ENCODE measurements at regions not wholly inside any gene's neighbourhood (a gene's known extent, or its start where the extent isn't known, plus 50 kb on each side); places are given as distances from the start of the nearest gene placed in this dataset.
A peak's percentile ranks its signal among the peaks of the same experiment; 100 is the strongest.

- no peak overlapping the region for H3K27ac Mint-ChIP-seq (ENCODE audit: low read depth)
- DNase-seq (ENCODE audit: low spot score in 2 of 2) (no peak), ATAC-seq (replicated peaks; ENCODE audit: extremely low read depth, poor library complexity, severe bottlenecking) (no peak)
- H3K4me1 Mint-ChIP-seq, result no peaks in the 10 kb centered on the region
- peaks cover 5% of the 10 kb centered on the region for H3K9me3 Mint-ChIP-seq
- no peaks in the 10 kb centered on the region for H3K36me3 Mint-ChIP-seq (ENCODE audit: insufficient read depth)
- H3K4me3 Mint-ChIP-seq, result no peak overlapping the region
- no peaks in the 10 kb centered on the region for H3K27me3 Mint-ChIP-seq
Observed at GRCh38 chr9:103458826-103459225, 463.7 kb downstream of the CYLC2 start.

GRCh38 chr9:103471241-103471640, 476.1 kb downstream of the CYLC2 start:
- H3K36me3 Mint-ChIP-seq (ENCODE audit: insufficient read depth), result no peaks in the 10 kb centered on the region
- ATAC-seq (replicated peaks; ENCODE audit: extremely low read depth, poor library complexity, severe bottlenecking), result no peak

GRCh38 chr9:103474156-103474555, 479.0 kb downstream of the CYLC2 start:
- Mint-ChIP-seq H3K27ac (ENCODE audit: low read depth) (no peak overlapping the region), H3K36me3 (ENCODE audit: insufficient read depth) (no peaks in the 10 kb centered on the region), H3K4me1 (no peaks in the 10 kb centered on the region), H3K4me3 (no peak overlapping the region), H3K27me3 (no peaks in the 10 kb centered on the region), H3K9me3 (peaks cover 41% of the 10 kb centered on the region)
- DNase-seq (ENCODE audit: low spot score in 2 of 2) (no peak), ATAC-seq (replicated peaks; ENCODE audit: extremely low read depth, poor library complexity, severe bottlenecking) (no peak)

More at GRCh38 chr9:103471241-103471640, 476.1 kb downstream of the CYLC2 start:
- DNase-seq (ENCODE audit: low spot score in 2 of 2), result no peak
- no peak overlapping the region for H3K27ac Mint-ChIP-seq (ENCODE audit: low read depth)
- peaks cover 30% of the 10 kb centered on the region for H3K9me3 Mint-ChIP-seq
- H3K27me3 Mint-ChIP-seq, result no peaks in the 10 kb centered on the region
- no peak overlapping the region for H3K4me3 Mint-ChIP-seq
- H3K4me1 Mint-ChIP-seq, result no peaks in the 10 kb centered on the region

- DNase-seq (ENCODE audit: low spot score in 2 of 2) (no peak), ATAC-seq (replicated peaks; ENCODE audit: extremely low read depth, poor library complexity, severe bottlenecking) (no peak)
- Mint-ChIP-seq H3K27ac (ENCODE audit: low read depth) (no peak overlapping the region), H3K4me3 (no peak overlapping the region), H3K9me3 (peaks cover 19% of the 10 kb centered on the region), H3K4me1 (no peaks in the 10 kb centered on the region), H3K27me3 (no peaks in the 10 kb centered on the region), H3K36me3 (ENCODE audit: insufficient read depth) (peaks cover 1% of the 10 kb centered on the region)
Observed at GRCh38 chr9:103483471-103484096, 488.5 kb downstream of the CYLC2 start.

- Mint-ChIP-seq H3K9me3 (peaks cover 18% of the 10 kb centered on the region), H3K4me1 (no peaks in the 10 kb centered on the region), H3K36me3 (ENCODE audit: insufficient read depth) (peaks cover 1% of the 10 kb centered on the region), H3K27ac (ENCODE audit: low read depth) (no peak overlapping the region), H3K27me3 (no peaks in the 10 kb centered on the region), H3K4me3 (no peak overlapping the region)
- DNase-seq (ENCODE audit: low spot score in 2 of 2) (no peak), ATAC-seq (replicated peaks; ENCODE audit: extremely low read depth, poor library complexity, severe bottlenecking) (no peak)
Observed at GRCh38 chr9:103485138-103485537, 490.0 kb downstream of the CYLC2 start.

GRCh38 chr9:103514767-103515166, 519.6 kb downstream of the CYLC2 start:
- DNase-seq (ENCODE audit: low spot score in 2 of 2), result no peak
- no peaks in the 10 kb centered on the region for H3K36me3 Mint-ChIP-seq (ENCODE audit: insufficient read depth)
- no peak for ATAC-seq (replicated peaks; ENCODE audit: extremely low read depth, poor library complexity, severe bottlenecking)
- no peak overlapping the region for H3K4me3 Mint-ChIP-seq
- no peaks in the 10 kb centered on the region for H3K4me1 Mint-ChIP-seq
- H3K27ac Mint-ChIP-seq (ENCODE audit: low read depth), result no peak overlapping the region
- H3K9me3 Mint-ChIP-seq, result peaks cover 7% of the 10 kb centered on the region
- H3K27me3 Mint-ChIP-seq, result no peaks in the 10 kb centered on the region

- H3K4me3 Mint-ChIP-seq, result no peak overlapping the region
- DNase-seq (ENCODE audit: low spot score in 2 of 2) (no peak), ATAC-seq (replicated peaks; ENCODE audit: extremely low read depth, poor library complexity, severe bottlenecking) (no peak)
- no peaks in the 10 kb centered on the region for H3K27me3 Mint-ChIP-seq
- no peaks in the 10 kb centered on the region for H3K36me3 Mint-ChIP-seq (ENCODE audit: insufficient read depth)
- no peaks in the 10 kb centered on the region for H3K9me3 Mint-ChIP-seq
- H3K4me1 Mint-ChIP-seq, result no peaks in the 10 kb centered on the region
- H3K27ac Mint-ChIP-seq (ENCODE audit: low read depth), result no peak overlapping the region
Observed at GRCh38 chr9:103522409-103522808, 527.3 kb downstream of the CYLC2 start.

GRCh38 chr9:103530934-103531333, 535.8 kb downstream of the CYLC2 start:
- DNase-seq (ENCODE audit: low spot score in 2 of 2) (no peak), ATAC-seq (replicated peaks; ENCODE audit: extremely low read depth, poor library complexity, severe bottlenecking) (no peak)
- no peaks in the 10 kb centered on the region for H3K36me3 Mint-ChIP-seq (ENCODE audit: insufficient read depth)
- no peak overlapping the region for H3K4me3 Mint-ChIP-seq
- peaks cover 5% of the 10 kb centered on the region for H3K9me3 Mint-ChIP-seq
- H3K4me1 Mint-ChIP-seq, result no peaks in the 10 kb centered on the region
- no peak overlapping the region for H3K27ac Mint-ChIP-seq (ENCODE audit: low read depth)
- H3K27me3 Mint-ChIP-seq, result no peaks in the 10 kb centered on the region

- no peak overlapping the region for H3K27ac Mint-ChIP-seq (ENCODE audit: low read depth)
- H3K4me3 Mint-ChIP-seq, result no peak overlapping the region
- ATAC-seq (replicated peaks; ENCODE audit: extremely low read depth, poor library complexity, severe bottlenecking) (no peak), DNase-seq (ENCODE audit: low spot score in 2 of 2) (no peak)
- H3K27me3 Mint-ChIP-seq, result no peaks in the 10 kb centered on the region
- peaks cover 11% of the 10 kb centered on the region for H3K9me3 Mint-ChIP-seq
- no peaks in the 10 kb centered on the region for H3K36me3 Mint-ChIP-seq (ENCODE audit: insufficient read depth)
- no peaks in the 10 kb centered on the region for H3K4me1 Mint-ChIP-seq
Observed at GRCh38 chr9:103533318-103533717, 538.2 kb downstream of the CYLC2 start.

GRCh38 chr9:103537426-103537825, 542.3 kb downstream of the CYLC2 start:
- DNase-seq (ENCODE audit: low spot score in 2 of 2) (no peak), ATAC-seq (replicated peaks; ENCODE audit: extremely low read depth, poor library complexity, severe bottlenecking) (no peak)
- Mint-ChIP-seq H3K27me3 (no peaks in the 10 kb centered on the region), H3K27ac (ENCODE audit: low read depth) (no peak overlapping the region), H3K4me3 (no peak overlapping the region), H3K36me3 (ENCODE audit: insufficient read depth) (no peaks in the 10 kb centered on the region), H3K4me1 (no peaks in the 10 kb centered on the region), H3K9me3 (peaks cover 26% of the 10 kb centered on the region)

GRCh38 chr9:103545260-103545659, 548.8 kb upstream of the SMC2 start:
- Mint-ChIP-seq H3K9me3 (peaks cover 19% of the 10 kb centered on the region), H3K4me1 (no peaks in the 10 kb centered on the region), H3K27ac (ENCODE audit: low read depth) (no peak overlapping the region), H3K4me3 (no peak overlapping the region), H3K27me3 (no peaks in the 10 kb centered on the region), H3K36me3 (ENCODE audit: insufficient read depth) (no peaks in the 10 kb centered on the region)
- no peak for ATAC-seq (replicated peaks; ENCODE audit: extremely low read depth, poor library complexity, severe bottlenecking)
- no peak for DNase-seq (ENCODE audit: low spot score in 2 of 2)

GRCh38 chr9:103552712-103553111, 541.4 kb upstream of the SMC2 start:
- Mint-ChIP-seq H3K36me3 (ENCODE audit: insufficient read depth) (no peaks in the 10 kb centered on the region), H3K9me3 (peaks cover 28% of the 10 kb centered on the region), H3K4me1 (no peaks in the 10 kb centered on the region), H3K4me3 (no peak overlapping the region), H3K27me3 (no peaks in the 10 kb centered on the region), H3K27ac (ENCODE audit: low read depth) (no peak overlapping the region)
- ATAC-seq (replicated peaks; ENCODE audit: extremely low read depth, poor library complexity, severe bottlenecking) (no peak), DNase-seq (ENCODE audit: low spot score in 2 of 2) (no peak)

- no peak overlapping the region for H3K4me3 Mint-ChIP-seq
- peak overlapping the region; percentile 25 for H3K27ac Mint-ChIP-seq (ENCODE audit: low read depth)
- ATAC-seq (replicated peaks; ENCODE audit: extremely low read depth, poor library complexity, severe bottlenecking), result no peak
- no peak for DNase-seq (ENCODE audit: low spot score in 2 of 2)
- H3K4me1 Mint-ChIP-seq, result no peaks in the 10 kb centered on the region
- no peaks in the 10 kb centered on the region for H3K27me3 Mint-ChIP-seq
- H3K36me3 Mint-ChIP-seq (ENCODE audit: insufficient read depth), result no peaks in the 10 kb centered on the region
- peaks cover 16% of the 10 kb centered on the region for H3K9me3 Mint-ChIP-seq
Observed at GRCh38 chr9:103574056-103574455, 520.1 kb upstream of the SMC2 start.
